GM12891 (cell line): ENCODE measurements at regions not wholly inside any gene's neighbourhood (a gene's known extent, or its start where the extent isn't known, plus 50 kb on each side); places are given as distances from the start of the nearest gene placed in this dataset.

Experiments
- PAX5 ChIP-seq: IDR thresholded peaks from 2 replicates; pipeline ENCODE4 v1.6.1; 2011; ENCODE audit warnings: low read length, moderate library complexity, mild to moderate bottlenecking; ENCODE audit not compliant: insufficient read depth, severe bottlenecking
- POLR2A ChIP-seq: IDR thresholded peaks from 2 replicates; pipeline ENCODE4 v1.6.1; 2011; ENCODE audit warnings: low read depth, low read length, control low read depth
- POLR2AphosphoS5 ChIP-seq: IDR thresholded peaks from 2 replicates; pipeline ENCODE4 v1.6.1; 2011; ENCODE audit warnings: low read depth, low read length, control low read depth
- POU2F2 ChIP-seq: IDR thresholded peaks from 2 replicates; pipeline ENCODE4 v1.6.1; 2011; ENCODE audit warnings: low read depth, mild to moderate bottlenecking, control low read depth, low read length, moderate library complexity
- SPI1 ChIP-seq: IDR thresholded peaks from 2 replicates; pipeline ENCODE4 v1.6.1; 2011; ENCODE audit warnings: low read depth, low read length, control low read depth
- TAF1 ChIP-seq: IDR thresholded peaks from 2 replicates; pipeline ENCODE4 v1.6.1; 2011; ENCODE audit warnings: low read depth, low read length, control low read depth

DNA sequence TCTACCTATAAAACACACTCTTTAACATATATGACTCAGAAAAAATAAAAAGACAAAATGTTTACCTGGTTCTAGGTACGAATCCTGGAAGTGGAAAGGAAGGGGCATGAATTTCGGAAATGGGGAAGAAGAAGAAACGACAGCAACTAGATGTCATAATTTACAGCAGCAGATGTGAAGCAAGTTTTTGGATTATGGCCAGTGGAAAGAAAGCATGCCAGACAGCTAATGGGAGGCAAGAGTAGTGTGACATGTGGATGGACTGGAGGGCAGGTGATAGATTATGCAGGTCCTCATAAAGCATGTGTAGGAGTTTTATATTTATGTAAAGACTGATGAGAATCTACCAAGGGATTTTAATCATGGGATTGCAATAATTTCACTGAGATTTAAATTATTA, 279.0 kb upstream of the TACR3 start:
- TF ChIP-seq POLR2AphosphoS5 (no peak), POLR2A (no peak), POU2F2 (no peak), TAF1 (no peak), SPI1 (no peak), PAX5 (no peak)
